Smooth muscle cell (in vitro differentiated cells): ENCODE measurements at regions not wholly inside any gene's neighbourhood (a gene's known extent, or its start where the extent isn't known, plus 50 kb on each side); places are given as distances from the start of the nearest gene placed in this dataset.

Source experiments
- DNase-seq: peaks from one replicate; lab custom pipeline; 2025; ENCODE audit not compliant: unreplicated experiment; lab: John Stamatoyannopoulos, UW
- H2AFZ ChIP-seq: fragments of 200-600 bp; sonication (generic); 2 replicates; pipeline ENCODE4 v1.6.0; 2016; ENCODE audit warnings: antibody characterized with exemption, low read depth, mild to moderate bottlenecking
- H3F3A ChIP-seq: fragments of 200-600 bp; sonication (generic); 2 replicates; pipeline ENCODE4 v1.6.0; 2017; ENCODE audit warnings: antibody characterized with exemption, low read depth
- H3K27ac ChIP-seq: fragments of 200-600 bp; sonication (generic); 2 replicates; pipeline ENCODE4 v1.5.1; 2016; ENCODE audit warnings: low read depth, mild to moderate bottlenecking
- H3K27me3 ChIP-seq: fragments of 200-600 bp; sonication (generic); 2 replicates; pipeline ENCODE4 v1.6.1; 2016; ENCODE audit warnings: low read depth, mild to moderate bottlenecking
- H3K36me3 ChIP-seq: fragments of 200-600 bp; sonication (generic); 2 replicates; pipeline ENCODE4 v1.5.1; 2016; ENCODE audit warnings: low read depth
- H3K4me1 ChIP-seq: fragments of 200-600 bp; sonication (generic); 2 replicates; pipeline ENCODE4 v1.5.1; 2016; ENCODE audit warnings: low read depth
- H3K4me2 ChIP-seq: fragments of 200-600 bp; sonication (generic); 2 replicates; pipeline ENCODE4 v1.6.0; 2016; ENCODE audit warnings: mild to moderate bottlenecking
- H3K4me3 ChIP-seq: fragments of 200-600 bp; sonication (generic); 2 replicates; pipeline ENCODE4 v1.5.1; 2016; ENCODE audit warnings: mild to moderate bottlenecking
- H3K79me2 ChIP-seq: fragments of 200-600 bp; sonication (generic); 2 replicates; pipeline ENCODE4 v1.6.0; 2016; ENCODE audit warnings: low read depth, mild to moderate bottlenecking
- H3K9ac ChIP-seq: fragments of 200-600 bp; sonication (generic); 2 replicates; pipeline ENCODE4 v1.6.0; 2016; ENCODE audit warnings: low read depth
- H3K9me3 ChIP-seq: fragments of 200-600 bp; sonication (generic); replicated peaks from 2 replicates; pipeline ENCODE4 v1.5.1; 2016; ENCODE audit warnings: low read depth
- H4K20me1 ChIP-seq: fragments of 200-600 bp; sonication (generic); 2 replicates; pipeline ENCODE4 v1.6.0; 2016; ENCODE audit warnings: low read depth
- WGBS: methylation state at CpG from one replicate; pipeline ENCODE4 v1.1.7; 2016; ENCODE audit warnings: low lambda C conversion rate; 5-methylcytosine and 5-hydroxymethylcytosine counted together
- TF ChIP-seq, protein P1 (sequence below): fragments of 200-600 bp; sonication (generic); IDR thresholded peaks from 2 replicates; pipeline ENCODE4 v1.5.1; 2017; ENCODE audit warnings: borderline replicate concordance, mild to moderate bottlenecking, antibody characterized with exemption; ENCODE audit not compliant: insufficient read depth, poor library complexity, severe bottlenecking

DNA sequence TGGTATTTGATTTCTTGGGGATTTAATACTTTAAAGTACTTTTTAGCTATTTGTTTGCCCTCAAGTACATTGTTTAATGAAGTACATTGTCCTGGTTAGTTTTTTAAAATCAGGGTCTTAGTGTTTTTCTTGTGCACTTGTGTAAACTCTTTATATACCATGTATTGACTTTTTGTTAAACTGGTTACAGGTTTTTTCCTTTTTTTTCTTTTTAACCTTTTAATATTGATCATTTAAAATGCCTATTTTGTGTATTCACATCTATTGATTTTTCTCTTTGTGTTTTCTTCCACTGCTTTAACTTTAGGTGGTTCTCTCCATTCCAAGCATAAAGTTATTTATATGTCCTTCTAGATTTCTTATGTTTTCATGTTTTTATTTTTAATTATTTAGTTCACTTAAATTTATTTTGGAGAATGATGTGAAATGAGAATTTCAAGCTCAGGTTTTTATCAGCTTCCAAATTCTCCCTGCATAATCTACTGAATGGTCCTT, 84.5 kb upstream of the MYCN start:
- H3K27ac ChIP-seq, result no peak overlapping the region
- no peak overlapping the region for H3K4me3 ChIP-seq
- H3F3A ChIP-seq, result no peaks in the 10 kb centered on the region
- H3K9me3 ChIP-seq, result no peaks in the 10 kb centered on the region
- no peaks in the 10 kb centered on the region for H3K36me3 ChIP-seq
- H3K79me2 ChIP-seq, result no peaks in the 10 kb centered on the region
- H4K20me1 ChIP-seq, result no peaks in the 10 kb centered on the region
- H3K4me1 ChIP-seq, result no peaks in the 10 kb centered on the region
- no peak overlapping the region for H2AFZ ChIP-seq
- TF ChIP-seq, protein P1, sequence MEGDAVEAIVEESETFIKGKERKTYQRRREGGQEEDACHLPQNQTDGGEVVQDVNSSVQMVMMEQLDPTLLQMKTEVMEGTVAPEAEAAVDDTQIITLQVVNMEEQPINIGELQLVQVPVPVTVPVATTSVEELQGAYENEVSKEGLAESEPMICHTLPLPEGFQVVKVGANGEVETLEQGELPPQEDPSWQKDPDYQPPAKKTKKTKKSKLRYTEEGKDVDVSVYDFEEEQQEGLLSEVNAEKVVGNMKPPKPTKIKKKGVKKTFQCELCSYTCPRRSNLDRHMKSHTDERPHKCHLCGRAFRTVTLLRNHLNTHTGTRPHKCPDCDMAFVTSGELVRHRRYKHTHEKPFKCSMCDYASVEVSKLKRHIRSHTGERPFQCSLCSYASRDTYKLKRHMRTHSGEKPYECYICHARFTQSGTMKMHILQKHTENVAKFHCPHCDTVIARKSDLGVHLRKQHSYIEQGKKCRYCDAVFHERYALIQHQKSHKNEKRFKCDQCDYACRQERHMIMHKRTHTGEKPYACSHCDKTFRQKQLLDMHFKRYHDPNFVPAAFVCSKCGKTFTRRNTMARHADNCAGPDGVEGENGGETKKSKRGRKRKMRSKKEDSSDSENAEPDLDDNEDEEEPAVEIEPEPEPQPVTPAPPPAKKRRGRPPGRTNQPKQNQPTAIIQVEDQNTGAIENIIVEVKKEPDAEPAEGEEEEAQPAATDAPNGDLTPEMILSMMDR, result no peak
- no peak overlapping the region for H3K9ac ChIP-seq
- no peak for DNase-seq
- H3K4me2 ChIP-seq, result no peak overlapping the region
- peaks cover 7% of the 10 kb centered on the region for H3K27me3 ChIP-seq

DNA sequence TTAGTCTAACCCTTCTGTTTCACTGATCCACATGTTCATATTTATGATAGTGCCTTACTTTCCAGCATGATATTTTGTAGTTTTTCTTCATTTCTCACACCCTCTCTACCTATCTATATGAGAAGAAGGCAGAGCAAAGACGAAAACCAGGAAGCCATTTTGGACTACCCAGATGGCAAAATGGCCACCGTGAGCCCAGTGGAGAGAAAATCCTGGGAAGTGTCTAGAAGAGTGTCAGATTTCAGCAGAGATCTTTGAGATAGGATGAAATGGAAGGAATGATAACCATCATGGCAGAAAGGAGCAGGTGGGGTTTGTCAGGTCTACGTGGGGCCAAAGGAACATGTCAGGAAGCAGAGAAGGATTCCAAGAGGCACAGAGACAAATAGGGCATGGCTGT, 84.0 kb upstream of the MYCN start:
- Histone ChIP-seq H3K9me3 (no peaks in the 10 kb centered on the region), H3K4me2 (no peak overlapping the region), H3F3A (no peaks in the 10 kb centered on the region), H3K36me3 (no peaks in the 10 kb centered on the region), H3K4me3 (no peak overlapping the region), H3K4me1 (no peaks in the 10 kb centered on the region), H3K27me3 (peaks cover 7% of the 10 kb centered on the region), H3K27ac (no peak overlapping the region), H3K79me2 (no peaks in the 10 kb centered on the region), H2AFZ (no peak overlapping the region), H4K20me1 (no peaks in the 10 kb centered on the region), H3K9ac (no peak overlapping the region)
- no peak for DNase-seq
- WGBS, result 96% methylated on average over 3 of the region's 3 CpGs
- TF ChIP-seq, protein P1, result no peak

GRCh38 chr2:15858466-15858865, 81.9 kb upstream of the MYCN start:
- no peak overlapping the region for H3K27ac ChIP-seq
- peaks cover 7% of the 10 kb centered on the region for H3K27me3 ChIP-seq
- H3F3A ChIP-seq, result no peaks in the 10 kb centered on the region
- H3K4me3 ChIP-seq, result no peak overlapping the region
- H4K20me1 ChIP-seq, result no peaks in the 10 kb centered on the region
- TF ChIP-seq, protein P1, result no peak
- H3K4me1 ChIP-seq, result no peaks in the 10 kb centered on the region
- H3K4me2 ChIP-seq, result no peak overlapping the region
- H3K9ac ChIP-seq, result no peak overlapping the region
- WGBS, result 93% methylated on average over 6 of the region's 6 CpGs
- no peak for DNase-seq
- no peaks in the 10 kb centered on the region for H3K79me2 ChIP-seq
- no peak overlapping the region for H2AFZ ChIP-seq
- no peaks in the 10 kb centered on the region for H3K9me3 ChIP-seq
- H3K36me3 ChIP-seq, result no peaks in the 10 kb centered on the region

- H4K20me1 ChIP-seq, result no peaks in the 10 kb centered on the region
- H3K9me3 ChIP-seq, result no peaks in the 10 kb centered on the region
Measured at GRCh38 chr2:15860051-15860663, 80.2 kb upstream of the MYCN start.

More at GRCh38 chr2:15860051-15860663, 80.2 kb upstream of the MYCN start:
- Histone ChIP-seq H3K27ac (no peak overlapping the region), H3K36me3 (no peaks in the 10 kb centered on the region), H3K27me3 (peaks cover 7% of the 10 kb centered on the region), H3K9ac (no peak overlapping the region), H3K4me1 (no peaks in the 10 kb centered on the region), H3F3A (no peaks in the 10 kb centered on the region), H3K4me2 (no peak overlapping the region), H3K79me2 (no peaks in the 10 kb centered on the region), H2AFZ (no peak overlapping the region), H3K4me3 (no peak overlapping the region)
- TF ChIP-seq, protein P1, result no peak
- DNase-seq, result no peak
